ENCODE measurements at regions not wholly inside any gene's neighbourhood (a gene's known extent, or its start where the extent isn't known, plus 50 kb on each side); places are given as distances from the start of the nearest gene placed in this dataset.

- TF ChIP-seq POLR2A (IDR thresholded peaks at IDR 0.05) (no peak), CTCF (IDR thresholded peaks at IDR 0.05) (no peak)
Measured at GRCh38 chr15:95266451-95267061, 1035.2 kb downstream of the MCTP2 start.

All from body of pancreas (tissue), 4 donors.